ENCODE measurements at regions not wholly inside any gene's neighbourhood (a gene's known extent, or its start where the extent isn't known, plus 50 kb on each side); places are given as distances from the start of the nearest gene placed in this dataset.

DNA sequence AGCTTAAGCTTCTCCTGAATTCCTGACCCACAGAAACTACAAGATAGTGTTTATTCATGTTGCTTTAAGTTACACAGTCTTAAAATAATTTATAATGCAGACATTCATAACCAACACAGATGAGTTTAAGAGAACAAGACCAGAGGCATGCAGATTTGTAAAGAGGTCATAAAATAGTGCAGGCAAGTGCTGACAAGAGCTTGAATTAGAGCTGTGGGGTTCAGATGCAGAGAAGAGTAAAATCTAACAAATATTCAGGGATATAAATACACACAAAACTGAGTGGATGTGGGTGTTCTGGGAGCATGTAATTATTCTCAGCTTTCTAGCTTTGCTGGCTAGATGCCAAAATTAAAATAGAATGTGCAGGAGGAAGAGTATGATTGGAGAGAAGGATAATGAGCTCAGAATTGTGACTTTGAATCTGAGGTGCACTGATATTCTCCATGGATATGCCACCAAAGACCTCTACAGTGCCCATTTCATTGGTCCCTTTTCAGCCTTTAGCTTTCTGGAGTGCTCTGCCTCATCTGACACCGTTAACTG lies 291.9 kb upstream of the SGK1 start:
- Histone ChIP-seq H2AFZ (ENCODE audit: low read length) (no peak overlapping the region), H3K9ac (ENCODE audit: low read length) (no peak overlapping the region), H3K27me3 (replicated peaks; ENCODE audit: insufficient read depth, low read length) (no peaks in the 10 kb centered on the region), H3K36me3 (replicated peaks; ENCODE audit: insufficient read depth, low read length) (no peaks in the 10 kb centered on the region), H4K20me1 (ENCODE audit: insufficient read depth, low read length) (no peaks in the 10 kb centered on the region), H3K4me2 (ENCODE audit: low read depth, low read length) (no peak overlapping the region), H3K27ac (ENCODE audit: low read length) (no peak overlapping the region), H3K9me2 (replicated peaks; ENCODE audit: insufficient read depth, low read length) (no peaks in the 10 kb centered on the region), H3K4me1 (ENCODE audit: low read length) (no peaks in the 10 kb centered on the region), H3K4me3 (ENCODE audit: low read length) (no peak overlapping the region), H3K9me3 (replicated peaks; ENCODE audit: insufficient read depth, low read length) (no peaks in the 10 kb centered on the region), H3K79me2 (ENCODE audit: low read length) (no peaks in the 10 kb centered on the region), H3F3A (ENCODE audit: insufficient read depth, low read length) (no peaks in the 10 kb centered on the region)
- DNase-seq, result no peak
- TF ChIP-seq CTCF (IDR thresholded peaks at IDR 0.05; ENCODE audit: low read length) (no peak), EZH2 (optimal IDR thresholded peaks at IDR 0.05; ENCODE audit: low read depth, low read length) (no peak), EZH2phosphoT487 (IDR thresholded peaks at IDR 0.05; ENCODE audit: low read length) (no peak)

- no peaks in the 10 kb centered on the region for H3K9me2 ChIP-seq (replicated peaks; ENCODE audit: insufficient read depth, low read length)
- no peaks in the 10 kb centered on the region for H3K79me2 ChIP-seq (ENCODE audit: low read length)
- no peak overlapping the region for H3K9ac ChIP-seq (ENCODE audit: low read length)
- H3K4me2 ChIP-seq (ENCODE audit: low read depth, low read length), result no peak overlapping the region
- H3K4me1 ChIP-seq (ENCODE audit: low read length), result no peaks in the 10 kb centered on the region
- no peak overlapping the region for H3K4me3 ChIP-seq (ENCODE audit: low read length)
- no peaks in the 10 kb centered on the region for H3K36me3 ChIP-seq (replicated peaks; ENCODE audit: insufficient read depth, low read length)
- no peak overlapping the region for H2AFZ ChIP-seq (ENCODE audit: low read length)
- H3K27ac ChIP-seq (ENCODE audit: low read length), result no peak overlapping the region
- TF ChIP-seq EZH2 (optimal IDR thresholded peaks at IDR 0.05; ENCODE audit: low read depth, low read length), result no peak
- TF ChIP-seq CTCF (IDR thresholded peaks at IDR 0.05; ENCODE audit: low read length), result no peak
- no peak for TF ChIP-seq EZH2phosphoT487 (IDR thresholded peaks at IDR 0.05; ENCODE audit: low read length)
- no peaks in the 10 kb centered on the region for H3F3A ChIP-seq (ENCODE audit: insufficient read depth, low read length)
- no peaks in the 10 kb centered on the region for H3K9me3 ChIP-seq (replicated peaks; ENCODE audit: insufficient read depth, low read length)
- no peak for DNase-seq
- no peaks in the 10 kb centered on the region for H3K27me3 ChIP-seq (replicated peaks; ENCODE audit: insufficient read depth, low read length)
- no peaks in the 10 kb centered on the region for H4K20me1 ChIP-seq (ENCODE audit: insufficient read depth, low read length)
Measured at GRCh38 chr6:134607411-134607810, 289.5 kb upstream of the SGK1 start.

- no peaks in the 10 kb centered on the region for H3K36me3 ChIP-seq (replicated peaks; ENCODE audit: insufficient read depth, low read length)
- H3K9me3 ChIP-seq (replicated peaks; ENCODE audit: insufficient read depth, low read length), result no peaks in the 10 kb centered on the region
- H4K20me1 ChIP-seq (ENCODE audit: insufficient read depth, low read length), result no peaks in the 10 kb centered on the region
- no peak for TF ChIP-seq CTCF (IDR thresholded peaks at IDR 0.05; ENCODE audit: low read length)
- no peak for TF ChIP-seq EZH2phosphoT487 (IDR thresholded peaks at IDR 0.05; ENCODE audit: low read length)
- no peak for TF ChIP-seq EZH2 (optimal IDR thresholded peaks at IDR 0.05; ENCODE audit: low read depth, low read length)
- no peak overlapping the region for H3K4me3 ChIP-seq (ENCODE audit: low read length)
- H3K79me2 ChIP-seq (ENCODE audit: low read length), result no peaks in the 10 kb centered on the region
- no peak overlapping the region for H3K9ac ChIP-seq (ENCODE audit: low read length)
- H3K27ac ChIP-seq (ENCODE audit: low read length), result no peak overlapping the region
- no peak overlapping the region for H3K4me2 ChIP-seq (ENCODE audit: low read depth, low read length)
- no peak overlapping the region for H2AFZ ChIP-seq (ENCODE audit: low read length)
- no peaks in the 10 kb centered on the region for H3K4me1 ChIP-seq (ENCODE audit: low read length)
- H3K9me2 ChIP-seq (replicated peaks; ENCODE audit: insufficient read depth, low read length), result no peaks in the 10 kb centered on the region
- H3K27me3 ChIP-seq (replicated peaks; ENCODE audit: insufficient read depth, low read length), result no peaks in the 10 kb centered on the region
- no peak for DNase-seq
- no peaks in the 10 kb centered on the region for H3F3A ChIP-seq (ENCODE audit: insufficient read depth, low read length)
Measured at GRCh38 chr6:134605034-134605433, 287.1 kb upstream of the SGK1 start.
